ENCODE measurements at regions not wholly inside any gene's neighbourhood (a gene's known extent, or its start where the extent isn't known, plus 50 kb on each side); places are given as distances from the start of the nearest gene placed in this dataset.

- DNase-seq (ENCODE audit: insufficient read length, low spot score), result no peak
Observed at GRCh38 chr10:3692387-3692999, 92.5 kb downstream of the KLF6 start.

GRCh38 chr10:3691482-3691881 is 93.5 kb downstream of the KLF6 start:
- no peak for DNase-seq (ENCODE audit: insufficient read length, low spot score)
- FAIRE-seq, result no peak

More at GRCh38 chr10:3692387-3692999, 92.5 kb downstream of the KLF6 start:
- no peak for FAIRE-seq

GRCh38 chr10:3689871-3690510 is 95.0 kb downstream of the KLF6 start:
- no peak for FAIRE-seq

GRCh38 chr10:3687510-3688081 is 97.4 kb downstream of the KLF6 start:
- FAIRE-seq, result no peak
- no peak for DNase-seq (ENCODE audit: insufficient read length, low spot score)

More at GRCh38 chr10:3689871-3690510, 95.0 kb downstream of the KLF6 start:
- DNase-seq (ENCODE audit: insufficient read length, low spot score), result no peak

- FAIRE-seq (no peak), DNase-seq (ENCODE audit: insufficient read length, low spot score) (no peak)
Observed at GRCh38 chr10:3685384-3685783, 99.6 kb downstream of the KLF6 start.

GRCh38 chr10:3684891-3685290 is 100.1 kb downstream of the KLF6 start:
- DNase-seq (ENCODE audit: insufficient read length, low spot score) (no peak), FAIRE-seq (no peak)

GRCh38 chr10:3683560-3683959 is 101.4 kb downstream of the KLF6 start:
- no peak for FAIRE-seq
- no peak for DNase-seq (ENCODE audit: insufficient read length, low spot score)

GRCh38 chr10:3682745-3683144 is 102.3 kb downstream of the KLF6 start:
- FAIRE-seq, result no peak

GRCh38 chr10:3681642-3682554 is 103.1 kb downstream of the KLF6 start:
- FAIRE-seq, result no peak
- no peak for DNase-seq (ENCODE audit: insufficient read length, low spot score)

More at GRCh38 chr10:3682745-3683144, 102.3 kb downstream of the KLF6 start:
- no peak for DNase-seq (ENCODE audit: insufficient read length, low spot score)

GRCh38 chr10:3679950-3680629 is 104.9 kb downstream of the KLF6 start:
- FAIRE-seq (no peak), DNase-seq (ENCODE audit: insufficient read length, low spot score) (no peak)

GRCh38 chr10:3678629-3679227 is 106.3 kb downstream of the KLF6 start:
- DNase-seq (ENCODE audit: insufficient read length, low spot score), result no peak
- no peak for FAIRE-seq

- FAIRE-seq, result no peak
- DNase-seq (ENCODE audit: insufficient read length, low spot score), result no peak
Observed at GRCh38 chr10:3676564-3676963, 108.4 kb downstream of the KLF6 start.

GRCh38 chr10:3672220-3672619 is 112.8 kb downstream of the KLF6 start:
- FAIRE-seq (no peak), DNase-seq (ENCODE audit: insufficient read length, low spot score) (no peak)

- FAIRE-seq (no peak), DNase-seq (ENCODE audit: insufficient read length, low spot score) (no peak)
Observed at GRCh38 chr10:3671386-3671955, 113.5 kb downstream of the KLF6 start.

- FAIRE-seq, result no peak
- no peak for DNase-seq (ENCODE audit: insufficient read length, low spot score)
Observed at GRCh38 chr10:3668966-3669330, 116.1 kb downstream of the KLF6 start.

GRCh38 chr10:3668276-3668965 is 116.6 kb downstream of the KLF6 start:
- peak; percentile 23 for FAIRE-seq
- DNase-seq (ENCODE audit: insufficient read length, low spot score), result no peak

GRCh38 chr10:3666525-3667302 is 118.3 kb downstream of the KLF6 start:
- no peak for DNase-seq (ENCODE audit: insufficient read length, low spot score)
- FAIRE-seq, result no peak

- no peak for DNase-seq (ENCODE audit: insufficient read length, low spot score)
- no peak for FAIRE-seq
Observed at GRCh38 chr10:3665316-3665908, 119.6 kb downstream of the KLF6 start.

Measured in GM19239 (cell line).